SK-N-SH treated with all-trans-retinoic acid at 6 μM for 48 hours (cell line): ENCODE measurements at regions not wholly inside any gene's neighbourhood (a gene's known extent, or its start where the extent isn't known, plus 50 kb on each side); places are given as distances from the start of the nearest gene placed in this dataset.

Experiments
- ARNTL ChIP-seq: fragments of 450-650 bp; formaldehyde crosslinking; IDR thresholded peaks from 2 replicates; pipeline ENCODE4 v1.5.0; 2020; ENCODE audit warnings: low read depth, mild to moderate bottlenecking, moderate library complexity, borderline replicate concordance
- ESRRG ChIP-seq: fragments of 250-450 bp; sonication (Bioruptor Pico); IDR thresholded peaks from 2 replicates; pipeline ENCODE4 v1.6.1; 2021; ENCODE audit warnings: mild to moderate bottlenecking
- ISL1 ChIP-seq: fragments of 250-450 bp; sonication (Bioruptor Pico); IDR thresholded peaks from 2 replicates; pipeline ENCODE4 v2.1.2; 2022; ENCODE audit warnings: mild to moderate bottlenecking, moderate library complexity
- RARB ChIP-seq: fragments of 250-450 bp; sonication (Bioruptor Pico); IDR thresholded peaks from 2 replicates; pipeline ENCODE4 v1.8.0; 2021; ENCODE audit warnings: mild to moderate bottlenecking, moderate library complexity
- TSHZ2 ChIP-seq: fragments of 250-450 bp; sonication (Bioruptor Pico); IDR thresholded peaks from 2 replicates; pipeline ENCODE4 v1.5.0; 2020; ENCODE audit warnings: mild to moderate bottlenecking, moderate library complexity
- ZFP3 ChIP-seq: fragments of 250-450 bp; sonication (Bioruptor Pico); IDR thresholded peaks from 2 replicates; pipeline ENCODE4 v1.5.0; 2020; ENCODE audit warnings: mild to moderate bottlenecking, moderate library complexity

GRCh38 chr4:165700855-165701254 is 172.2 kb upstream of the TLL1 start:
- no peak for TF ChIP-seq TSHZ2
- no peak for TF ChIP-seq ARNTL (CRISPR knock-in tag)
- TF ChIP-seq ISL1 (CRISPR knock-in tag): no peak
- no peak for TF ChIP-seq ESRRG (CRISPR knock-in tag)
- TF ChIP-seq ZFP3: no peak
- no peak for TF ChIP-seq RARB (CRISPR knock-in tag)
